ENCODE measurements at regions not wholly inside any gene's neighbourhood (a gene's known extent, or its start where the extent isn't known, plus 50 kb on each side); places are given as distances from the start of the nearest gene placed in this dataset.

GRCh38 chr14:101372894-101373620 lies 188.2 kb upstream of the DIO3 start:
- H3K27me3 ChIP-seq (ENCODE audit: insufficient read depth, low read length) = peaks cover 29% of the 10 kb centered on the region
- no peaks in the 10 kb centered on the region for H3K4me1 ChIP-seq (ENCODE audit: insufficient read depth, low read length)
- no peaks in the 10 kb centered on the region for H3K9me3 ChIP-seq (ENCODE audit: low read depth, low read length)
- H3K4me2 ChIP-seq (ENCODE audit: insufficient read depth, low read length) = no peak overlapping the region
- H3K4me3 ChIP-seq (ENCODE audit: insufficient read depth, low read length) = no peak overlapping the region
- no peak overlapping the region for H2AFZ ChIP-seq (ENCODE audit: low read length)
- no peaks in the 10 kb centered on the region for H3K79me2 ChIP-seq (ENCODE audit: insufficient read depth, low read length)
- no peaks in the 10 kb centered on the region for H3K36me3 ChIP-seq (ENCODE audit: insufficient read depth, low read length)
- H3K27ac ChIP-seq (ENCODE audit: low read depth, low read length) = no peak overlapping the region
- no peak for TF ChIP-seq CTCF (IDR thresholded peaks at IDR 0.05; ENCODE audit: extremely low read depth, low read depth, low read length)
- H4K20me1 ChIP-seq (ENCODE audit: insufficient read depth, low read length) = no peaks in the 10 kb centered on the region
- no peak for DNase-seq (ENCODE audit: insufficient read length, low spot score, missing footprints)

GRCh38 chr14:101373690-101374295 lies 187.5 kb upstream of the DIO3 start:
- Histone ChIP-seq H2AFZ (ENCODE audit: low read length) (no peak overlapping the region), H3K4me3 (ENCODE audit: insufficient read depth, low read length) (no peak overlapping the region), H3K27me3 (ENCODE audit: insufficient read depth, low read length) (peaks cover 29% of the 10 kb centered on the region), H3K36me3 (ENCODE audit: insufficient read depth, low read length) (no peaks in the 10 kb centered on the region), H3K4me2 (ENCODE audit: insufficient read depth, low read length) (no peak overlapping the region), H3K27ac (ENCODE audit: low read depth, low read length) (no peak overlapping the region), H3K9me3 (ENCODE audit: low read depth, low read length) (no peaks in the 10 kb centered on the region), H3K4me1 (ENCODE audit: insufficient read depth, low read length) (no peaks in the 10 kb centered on the region), H3K79me2 (ENCODE audit: insufficient read depth, low read length) (no peaks in the 10 kb centered on the region), H4K20me1 (ENCODE audit: insufficient read depth, low read length) (no peaks in the 10 kb centered on the region)
- no peak for DNase-seq (ENCODE audit: insufficient read length, low spot score, missing footprints)
- TF ChIP-seq CTCF (IDR thresholded peaks at IDR 0.05; ENCODE audit: extremely low read depth, low read depth, low read length) = no peak

GRCh38 chr14:101374373-101375338 lies 186.6 kb upstream of the DIO3 start:
- DNase-seq (ENCODE audit: insufficient read length, low spot score, missing footprints) = no peak
- H3K27me3 ChIP-seq (ENCODE audit: insufficient read depth, low read length) = peaks cover 24% of the 10 kb centered on the region
- TF ChIP-seq CTCF (IDR thresholded peaks at IDR 0.05; ENCODE audit: extremely low read depth, low read depth, low read length) = no peak
- H3K27ac ChIP-seq (ENCODE audit: low read depth, low read length) = no peak overlapping the region
- H3K36me3 ChIP-seq (ENCODE audit: insufficient read depth, low read length) = no peaks in the 10 kb centered on the region
- no peaks in the 10 kb centered on the region for H3K9me3 ChIP-seq (ENCODE audit: low read depth, low read length)
- H3K4me1 ChIP-seq (ENCODE audit: insufficient read depth, low read length) = no peaks in the 10 kb centered on the region
- H2AFZ ChIP-seq (ENCODE audit: low read length) = no peak overlapping the region
- H4K20me1 ChIP-seq (ENCODE audit: insufficient read depth, low read length) = no peaks in the 10 kb centered on the region
- H3K79me2 ChIP-seq (ENCODE audit: insufficient read depth, low read length) = no peaks in the 10 kb centered on the region
- H3K4me3 ChIP-seq (ENCODE audit: insufficient read depth, low read length) = no peak overlapping the region
- no peak overlapping the region for H3K4me2 ChIP-seq (ENCODE audit: insufficient read depth, low read length)
